ENCODE measurements at regions not wholly inside any gene's neighbourhood (a gene's known extent, or its start where the extent isn't known, plus 50 kb on each side); places are given as distances from the start of the nearest gene placed in this dataset.
"Not testable (repeated sequence)": the region's sequence is repeated elsewhere in the genome, so short reads cannot be mapped to it uniquely, and the experiment has no call there.

DNA sequence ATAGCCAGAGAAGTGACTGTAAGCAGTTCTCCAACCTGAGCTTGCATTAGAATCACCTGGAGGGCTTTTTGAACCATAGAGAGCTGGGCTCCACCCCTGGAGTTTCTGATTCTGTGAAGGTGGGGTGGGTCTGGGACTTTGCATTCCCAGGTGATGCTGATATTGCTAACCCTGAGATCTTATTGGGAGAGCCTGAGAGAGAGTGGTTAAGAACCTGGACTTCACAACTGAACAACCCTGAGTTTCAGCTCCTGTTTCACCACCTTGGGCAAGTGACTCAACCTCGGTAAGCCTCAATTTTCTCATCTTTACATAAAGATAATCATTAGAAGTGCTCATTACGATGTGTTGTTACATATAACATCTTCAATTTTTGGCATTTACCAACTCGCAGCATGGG, 498.6 kb downstream of the EBF1 start:
- DNase-seq = no peak

DNA sequence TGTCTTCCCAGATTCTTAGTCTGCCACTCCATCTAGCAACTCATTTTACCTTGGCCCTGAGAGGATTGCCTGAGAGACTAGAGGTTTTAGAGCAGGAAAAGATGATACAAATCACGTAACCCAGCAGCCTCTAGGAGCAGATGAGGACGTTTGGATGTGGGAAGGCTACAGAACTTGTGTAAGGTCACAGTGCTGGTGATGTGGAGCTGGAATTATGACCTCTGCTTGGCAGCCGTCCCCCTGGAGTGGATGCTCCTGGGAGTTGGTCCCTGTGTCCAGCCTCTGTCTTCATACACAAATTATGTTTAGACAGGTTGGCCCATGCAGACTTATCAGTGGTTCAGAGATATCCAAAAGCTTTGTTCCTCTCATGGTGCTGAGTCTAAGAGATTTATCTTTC, 499.0 kb downstream of the EBF1 start:
- DNase-seq = no peak

DNA sequence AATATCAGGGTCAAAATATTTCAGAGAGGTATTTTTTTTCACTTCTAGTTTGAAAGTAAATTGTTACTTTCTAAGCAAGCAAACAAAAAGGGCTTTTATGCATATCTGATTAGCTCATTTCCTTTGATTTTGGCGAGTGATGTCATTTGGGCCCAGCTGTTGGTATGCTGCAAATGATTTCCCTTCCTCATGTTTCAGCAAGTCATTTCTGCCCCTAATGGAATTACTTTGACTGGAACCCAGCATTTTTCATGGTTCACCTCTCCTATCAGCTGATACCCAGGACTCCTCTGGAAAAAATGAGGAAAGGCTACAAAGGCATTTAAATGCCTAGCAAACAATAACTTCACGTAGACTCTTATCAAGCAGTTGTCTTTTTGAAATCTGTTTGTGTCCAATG, 500.6 kb downstream of the EBF1 start:
- no peak for DNase-seq

DNA sequence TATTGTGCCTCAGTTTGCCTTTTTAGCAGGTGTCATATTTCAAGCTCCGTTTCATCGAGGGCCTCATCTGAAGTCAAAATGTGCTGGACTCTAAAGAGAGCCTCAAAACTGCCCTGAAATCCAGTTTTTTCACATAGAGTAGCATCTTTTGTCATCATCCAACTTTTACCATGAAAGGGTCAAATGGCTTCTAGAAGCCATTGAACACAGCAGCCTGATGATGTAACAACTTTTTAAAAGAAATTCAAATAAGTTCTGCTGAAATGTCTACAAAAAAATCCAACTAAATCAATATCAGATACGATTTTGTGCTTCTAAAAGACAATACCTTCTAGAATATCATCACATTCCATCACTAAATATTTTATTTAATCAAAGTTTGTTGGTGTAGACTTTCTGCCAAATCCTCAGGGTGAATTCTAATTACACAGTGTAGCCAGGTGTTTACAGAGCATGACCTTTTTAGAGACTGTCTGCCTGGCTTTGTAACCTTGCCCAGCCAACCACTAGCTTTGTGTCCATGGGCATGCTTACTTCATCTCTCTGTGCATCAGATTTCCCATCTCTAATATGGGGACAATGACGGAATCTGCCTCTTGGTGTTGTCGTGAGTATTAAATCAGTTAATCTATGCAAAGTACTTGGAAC, 505.0 kb downstream of the EBF1 start:
- no peak for DNase-seq

DNA sequence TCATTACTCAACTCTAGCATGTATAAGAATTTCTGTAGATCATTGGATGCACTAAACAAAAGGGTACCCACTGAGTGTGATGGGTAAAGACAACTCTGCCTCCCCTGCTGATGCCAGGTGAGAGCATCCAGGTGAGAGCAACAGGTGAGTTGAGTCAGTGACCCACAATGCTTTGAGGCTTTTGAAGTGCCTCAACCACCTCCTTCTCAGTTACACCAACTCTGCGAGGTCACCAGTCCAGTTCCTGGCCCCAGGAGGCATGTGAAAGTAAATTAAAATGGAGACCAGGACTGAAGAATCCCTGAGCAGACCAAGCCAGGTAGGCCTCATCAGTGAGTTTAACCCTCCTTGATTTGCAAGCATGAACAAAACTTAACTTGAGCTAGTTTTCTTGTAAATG, 505.8 kb downstream of the EBF1 start:
- no peak for DNase-seq

DNA sequence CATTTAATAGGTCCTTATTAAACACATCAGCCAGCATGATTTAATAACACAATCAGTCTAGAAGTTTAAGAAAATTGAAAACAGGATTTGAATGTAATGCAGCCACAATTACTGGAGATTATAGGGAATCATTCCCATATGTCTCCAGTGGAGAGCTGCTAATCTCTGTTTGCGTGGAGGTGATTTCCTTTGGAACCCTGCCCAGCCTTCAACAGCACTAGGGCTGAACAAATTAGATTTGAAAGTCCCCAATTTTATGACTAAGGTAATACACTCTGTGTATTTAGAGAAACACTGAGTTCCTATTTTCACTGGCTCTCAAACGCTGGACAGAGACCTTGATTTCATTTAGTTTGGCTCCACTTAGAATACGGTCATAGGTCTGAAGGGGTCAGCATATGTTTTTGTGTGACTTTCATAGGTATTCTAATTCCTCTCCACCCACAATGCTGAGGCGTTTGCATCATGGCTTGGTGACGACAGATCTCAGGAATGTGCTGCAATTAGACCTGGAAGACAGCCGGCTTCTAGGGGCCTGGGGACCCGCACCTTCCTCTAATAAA, 508.3 kb downstream of the EBF1 start:
- DNase-seq = no peak

DNA sequence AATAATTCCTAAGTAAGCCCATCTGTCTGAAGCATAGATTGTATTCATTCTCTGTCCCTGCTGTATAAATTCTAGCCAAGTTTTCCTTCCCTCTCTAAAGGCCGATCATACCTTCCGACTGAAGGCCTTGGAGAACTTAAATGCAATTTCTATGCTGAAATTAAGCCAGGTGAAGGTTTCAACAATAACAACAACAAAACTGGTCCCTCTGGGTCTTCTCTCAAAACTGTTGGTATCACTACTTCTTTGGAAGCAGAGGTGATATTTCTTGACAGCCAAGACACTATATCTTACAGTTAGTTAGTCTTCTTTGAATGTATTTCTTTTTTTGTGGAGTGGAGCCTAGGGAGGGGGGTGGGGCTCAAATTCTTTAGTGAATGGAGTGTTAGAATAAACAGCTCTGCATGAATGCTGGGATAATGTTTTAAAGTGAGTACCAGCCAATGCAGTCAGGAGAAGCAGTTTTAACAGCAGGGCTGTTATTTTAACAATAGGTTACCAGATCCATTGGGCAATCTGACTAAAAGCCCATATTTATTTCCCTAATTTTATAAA, 508.9 kb downstream of the EBF1 start:
- DNase-seq = no peak

DNA sequence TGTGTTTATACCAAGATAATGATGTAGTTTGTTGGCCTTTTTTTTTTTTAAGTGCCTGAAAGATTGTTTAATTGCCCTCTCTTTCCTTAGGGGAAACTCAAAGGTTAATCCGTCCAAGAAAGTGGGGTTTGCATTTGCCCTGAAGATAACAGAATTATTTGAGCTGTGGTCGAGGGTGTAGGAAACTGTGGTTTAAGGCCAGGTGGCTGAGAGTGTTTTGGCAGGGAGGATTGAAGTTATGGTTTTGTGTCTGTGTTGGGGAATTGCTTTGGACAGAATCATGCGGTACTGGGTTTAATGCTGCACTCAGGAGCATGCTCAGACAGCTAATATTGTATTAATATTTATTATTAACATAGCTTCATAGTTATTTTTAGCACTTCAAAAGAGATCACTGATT, 509.8 kb downstream of the EBF1 start:
- no peak for DNase-seq

DNA sequence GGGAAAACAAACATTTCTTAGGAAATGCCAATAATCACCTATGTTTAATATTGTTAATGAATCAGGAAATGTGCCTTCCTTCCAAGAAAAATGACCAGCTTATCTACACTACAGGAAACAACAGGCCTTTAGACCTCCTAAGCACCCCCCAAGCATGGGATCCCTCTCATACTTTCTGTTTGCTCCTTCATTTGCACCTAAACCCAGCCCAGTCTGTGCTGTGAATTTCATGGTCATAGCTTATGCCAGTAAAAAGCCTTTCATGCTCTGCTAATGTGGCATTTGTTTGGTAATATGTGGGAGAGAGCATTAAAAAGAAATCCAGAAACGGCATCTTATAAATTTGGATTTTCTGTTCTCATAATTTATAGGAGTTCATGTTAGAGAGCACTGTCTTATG, 511.1 kb downstream of the EBF1 start:
- DNase-seq = no peak

DNA sequence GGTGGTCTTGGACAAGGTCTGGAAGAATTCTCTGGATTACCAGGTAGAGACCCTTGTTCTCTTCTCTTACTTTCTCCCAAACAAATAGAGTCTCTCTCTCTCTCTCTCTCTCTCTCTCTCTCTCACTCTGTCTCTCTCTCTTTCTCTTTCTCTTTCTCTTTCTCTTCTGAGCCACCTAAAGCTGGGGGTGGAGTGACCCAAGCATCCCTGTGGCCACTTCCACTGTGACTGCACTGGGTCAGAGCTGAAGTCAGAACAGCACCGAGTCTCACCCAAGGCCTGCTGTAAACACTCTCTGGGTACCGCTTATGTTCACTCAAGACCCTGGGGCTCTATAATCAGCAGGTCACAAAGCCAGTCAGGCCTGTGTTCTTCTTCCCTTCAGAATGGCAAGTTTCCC, 513.7 kb downstream of the EBF1 start:
- no peak for DNase-seq

DNA sequence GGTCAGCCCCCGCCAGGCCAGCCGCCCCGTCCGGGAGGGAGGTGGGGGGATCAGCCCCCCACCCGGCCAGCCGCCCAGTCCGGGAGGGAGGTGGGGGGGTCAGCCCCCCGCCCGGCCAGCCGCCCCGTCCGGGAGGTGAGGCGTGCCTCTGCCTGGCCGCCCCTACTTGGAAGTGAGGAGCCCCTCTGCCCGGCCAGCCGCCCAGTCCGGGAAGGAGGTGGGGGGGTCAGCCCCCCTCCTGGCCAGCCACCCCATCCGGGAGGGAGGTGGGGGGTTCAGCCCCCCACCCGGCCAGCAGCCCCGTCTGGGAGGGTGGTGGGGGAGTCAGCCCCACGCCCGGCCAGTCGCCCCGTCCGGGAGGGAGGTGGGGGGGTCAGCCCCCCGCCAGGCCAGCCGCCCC, 517.0 kb downstream of the EBF1 start:
- not testable (repeated sequence) for DNase-seq

DNA sequence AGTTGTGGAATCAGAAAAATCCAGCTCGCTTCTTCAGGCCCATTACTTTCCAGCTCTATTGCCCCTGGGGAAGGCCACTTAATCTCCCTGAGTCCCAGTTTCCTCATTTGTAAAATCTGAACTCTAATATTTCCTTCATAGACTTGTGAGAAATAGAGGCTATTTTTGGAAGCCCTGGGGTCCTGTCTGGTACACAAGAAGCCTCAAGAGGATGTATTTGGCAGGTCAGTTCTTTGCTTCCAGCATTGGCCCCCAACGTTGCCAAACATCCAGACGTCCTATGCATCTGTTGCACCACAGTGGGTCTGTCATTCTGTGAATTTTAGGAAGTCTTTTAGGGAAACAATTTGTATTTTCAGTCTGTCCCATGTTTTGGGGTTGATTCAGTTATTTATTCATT, 525.9 kb downstream of the EBF1 start:
- DNase-seq = no peak

DNA sequence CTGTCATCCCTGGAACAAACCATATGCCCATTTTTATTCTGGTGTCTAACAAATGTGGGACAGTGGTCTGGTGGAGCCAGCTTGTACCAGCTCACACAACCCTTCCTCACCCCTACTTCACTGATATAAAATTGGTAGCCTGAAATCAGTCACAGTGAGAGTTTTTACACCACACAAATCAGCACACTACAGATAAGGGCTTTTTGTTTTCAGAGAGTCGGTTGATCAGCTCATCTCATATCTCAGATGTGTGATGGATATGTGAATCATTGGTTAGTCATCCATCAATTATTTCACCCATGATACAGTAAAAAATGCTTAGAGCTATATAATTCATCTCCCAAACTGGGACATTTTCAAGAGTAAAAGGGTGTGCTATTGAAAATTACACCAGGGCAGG, 529.2 kb downstream of the EBF1 start:
- DNase-seq = no peak

DNA sequence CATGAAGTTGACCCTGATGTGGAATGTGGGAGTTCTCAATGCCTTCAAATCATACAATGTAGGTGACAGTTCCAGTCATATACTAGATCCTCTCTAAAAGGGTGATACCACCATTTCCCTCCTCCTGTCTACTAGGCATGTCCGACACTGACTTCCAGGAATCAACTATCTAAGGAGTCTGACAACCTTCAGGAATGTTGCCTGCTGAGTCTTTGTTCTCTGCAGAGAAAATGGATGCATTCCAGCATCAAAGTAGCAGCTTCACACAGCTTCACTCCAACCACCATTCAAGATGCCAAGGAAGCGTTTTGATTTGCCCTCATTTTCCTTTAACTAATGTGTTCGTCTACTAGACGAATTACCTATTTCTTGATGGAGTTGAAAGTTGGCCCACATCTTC, 530.2 kb downstream of the EBF1 start:
- no peak for DNase-seq

DNA sequence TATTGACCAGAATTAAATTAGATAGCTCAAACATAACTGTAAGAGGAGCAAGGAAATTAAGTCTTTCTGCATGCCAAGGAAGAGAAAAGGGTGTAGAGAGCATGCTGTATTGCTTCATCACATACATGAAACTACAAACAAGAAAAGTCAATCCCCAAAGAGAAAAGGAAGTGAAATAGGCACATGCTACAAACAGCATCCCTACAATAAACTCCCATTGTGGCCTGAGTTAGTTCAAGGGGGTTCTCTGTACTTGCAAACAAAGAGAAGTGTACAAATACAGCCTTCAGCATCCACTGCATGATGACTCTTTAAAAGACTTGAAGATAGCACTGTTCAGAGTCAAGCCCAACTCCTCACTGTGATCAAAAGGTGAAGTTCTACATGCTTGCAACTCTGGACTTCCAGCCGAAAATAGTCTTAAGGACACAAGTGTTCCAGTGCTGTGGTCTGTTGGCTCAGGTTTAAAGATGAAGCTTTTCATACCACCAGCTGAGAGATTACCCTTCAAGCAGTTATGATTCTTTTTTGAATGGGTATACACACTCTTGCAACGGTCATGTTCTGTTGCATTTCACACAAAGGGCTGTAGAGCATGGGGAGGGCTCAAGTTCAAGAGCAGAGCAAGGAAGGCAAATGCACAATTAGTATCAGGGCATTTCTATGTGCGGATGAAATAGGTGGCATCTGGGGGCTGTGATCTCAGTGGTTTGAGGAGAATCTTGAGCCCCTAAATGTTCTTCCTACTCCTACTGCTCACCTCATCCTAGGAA, 534.5 kb downstream of the EBF1 start:
- no peak for DNase-seq

DNA sequence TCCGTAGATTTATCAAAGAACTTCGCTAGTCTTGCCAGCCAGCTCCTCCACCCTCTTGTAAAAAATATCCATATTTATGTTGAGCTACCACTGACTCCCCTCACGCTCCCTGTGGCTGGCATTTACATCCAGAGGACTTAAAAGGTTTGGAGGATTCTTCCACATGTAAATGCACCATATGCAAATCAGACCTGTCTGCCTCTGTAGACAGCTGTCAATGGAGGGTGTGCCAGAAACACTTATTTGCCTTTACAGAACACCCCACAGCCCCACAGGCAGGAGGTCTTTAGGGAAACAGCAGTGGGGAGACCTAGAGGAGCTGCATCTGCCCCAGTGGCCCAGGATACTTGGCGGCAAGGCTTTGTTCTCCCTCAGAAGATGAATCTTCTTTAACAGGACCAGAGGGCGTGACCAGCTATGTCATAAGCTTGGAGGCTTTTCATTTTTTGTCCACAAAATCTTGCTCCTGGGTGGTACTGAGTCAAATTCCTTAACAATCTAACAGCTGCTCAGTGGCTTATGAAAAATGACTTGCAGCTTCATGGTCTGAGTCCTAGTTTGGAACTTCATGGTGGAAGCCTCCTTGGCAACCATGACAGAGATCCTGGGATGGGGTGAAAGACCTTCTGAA, 535.8 kb downstream of the EBF1 start:
- DNase-seq = no peak

DNA sequence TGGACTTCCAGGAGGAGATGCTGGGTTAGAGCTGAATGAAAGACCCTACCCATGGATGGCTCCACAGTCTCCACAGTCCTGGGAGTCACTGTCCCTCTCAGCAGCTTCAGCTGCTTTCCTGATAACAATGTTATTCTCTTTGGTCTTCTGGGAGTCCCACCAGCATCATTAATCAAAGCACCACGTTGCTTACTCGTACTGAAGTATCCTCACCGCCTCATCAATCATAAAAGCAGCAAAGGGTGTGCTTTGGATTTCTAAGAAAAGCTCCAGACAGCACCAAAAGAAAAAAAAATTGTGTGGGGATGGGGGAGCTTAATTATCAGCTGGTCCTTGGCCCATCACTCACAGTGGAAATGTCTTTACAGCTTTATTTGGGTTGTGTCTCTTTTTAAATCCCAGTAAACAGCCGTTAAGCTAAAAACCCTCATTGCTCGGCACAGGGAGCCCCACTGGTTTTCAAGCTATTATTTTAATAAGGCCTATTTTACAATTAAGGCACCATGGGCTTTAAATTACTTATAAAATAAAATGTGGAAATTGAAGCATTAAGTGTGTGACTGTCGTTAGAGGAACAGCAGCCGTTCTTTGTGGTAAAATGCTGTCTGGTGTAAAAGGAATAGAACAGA, 538.0 kb downstream of the EBF1 start:
- DNase-seq = no peak

DNA sequence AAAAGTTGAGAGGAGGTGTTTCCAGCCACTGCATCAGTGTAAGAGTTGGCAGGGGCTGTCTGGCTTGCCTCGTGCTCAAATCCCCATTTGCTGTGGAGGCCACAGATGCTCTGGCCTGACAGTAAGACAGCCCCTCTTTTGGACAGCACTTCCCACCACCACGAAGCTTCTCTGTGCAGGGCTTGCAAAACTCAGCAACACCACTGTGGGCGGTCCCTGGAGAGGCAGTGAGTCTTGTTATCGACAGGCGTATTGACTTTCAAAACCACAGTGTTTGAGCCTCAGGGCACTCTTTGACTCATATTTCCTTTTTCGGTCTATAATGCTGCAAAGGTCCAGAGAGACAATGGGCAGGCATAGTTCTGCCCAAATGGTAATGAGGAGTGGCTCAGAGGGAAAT, 539.5 kb downstream of the EBF1 start:
- DNase-seq = no peak

DNA sequence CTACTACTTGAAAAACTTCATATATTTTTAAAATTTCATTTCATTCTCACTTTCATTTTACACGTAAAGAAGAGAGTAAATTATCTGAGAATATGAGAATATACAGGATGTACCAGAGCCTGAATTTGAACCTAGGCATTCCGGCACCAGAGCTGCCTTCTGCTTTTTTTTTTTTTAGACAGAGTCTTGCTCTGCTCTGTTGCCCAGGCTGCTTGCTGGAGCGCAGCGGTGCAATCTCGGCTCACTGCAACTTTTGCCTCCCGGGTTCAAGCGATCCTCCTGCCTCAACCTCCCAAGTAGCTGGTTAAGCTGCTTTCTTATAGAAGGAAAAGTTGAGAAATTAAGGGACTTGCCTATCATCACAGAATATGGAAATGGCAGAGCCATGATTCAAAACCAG, 540.1 kb downstream of the EBF1 start:
- no peak for DNase-seq

DNA sequence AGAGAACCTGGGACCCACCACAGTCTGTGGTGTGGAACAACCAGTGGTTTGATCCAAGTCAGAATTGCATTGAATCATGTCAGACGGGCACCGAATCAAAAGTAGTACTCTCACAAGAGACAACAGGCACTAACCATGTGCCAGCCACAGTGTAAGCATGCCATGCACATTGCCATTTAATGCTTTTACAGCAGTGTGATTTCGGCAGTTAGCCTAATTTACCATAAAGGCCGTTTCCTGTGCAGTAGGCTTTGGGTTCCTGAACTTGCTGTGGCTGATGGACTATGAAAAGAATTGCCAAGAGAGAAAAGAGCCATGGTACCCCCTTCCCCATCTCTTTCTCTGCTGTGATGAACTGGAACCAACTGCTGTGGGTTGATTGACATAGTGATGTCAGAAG, 540.6 kb downstream of the EBF1 start:
- DNase-seq = no peak

DNA sequence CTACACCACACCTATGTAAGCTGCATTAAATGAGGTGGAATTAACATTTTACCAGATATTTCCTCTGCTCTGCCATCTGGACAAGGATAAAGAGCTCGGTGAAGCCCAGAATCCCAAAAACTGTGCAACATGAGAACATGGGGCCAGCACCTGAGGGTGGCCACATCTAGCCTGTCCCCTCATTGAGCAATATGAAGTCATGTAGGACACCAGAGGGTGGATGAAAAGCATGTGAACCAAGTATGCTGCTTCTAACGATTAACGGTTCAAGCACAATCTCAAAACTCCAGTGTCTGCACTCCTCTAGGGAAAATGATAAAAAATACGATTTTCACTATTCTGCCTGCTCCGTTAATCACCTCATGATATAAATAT, 545.8 kb downstream of the EBF1 start:
- no peak for DNase-seq

DNA sequence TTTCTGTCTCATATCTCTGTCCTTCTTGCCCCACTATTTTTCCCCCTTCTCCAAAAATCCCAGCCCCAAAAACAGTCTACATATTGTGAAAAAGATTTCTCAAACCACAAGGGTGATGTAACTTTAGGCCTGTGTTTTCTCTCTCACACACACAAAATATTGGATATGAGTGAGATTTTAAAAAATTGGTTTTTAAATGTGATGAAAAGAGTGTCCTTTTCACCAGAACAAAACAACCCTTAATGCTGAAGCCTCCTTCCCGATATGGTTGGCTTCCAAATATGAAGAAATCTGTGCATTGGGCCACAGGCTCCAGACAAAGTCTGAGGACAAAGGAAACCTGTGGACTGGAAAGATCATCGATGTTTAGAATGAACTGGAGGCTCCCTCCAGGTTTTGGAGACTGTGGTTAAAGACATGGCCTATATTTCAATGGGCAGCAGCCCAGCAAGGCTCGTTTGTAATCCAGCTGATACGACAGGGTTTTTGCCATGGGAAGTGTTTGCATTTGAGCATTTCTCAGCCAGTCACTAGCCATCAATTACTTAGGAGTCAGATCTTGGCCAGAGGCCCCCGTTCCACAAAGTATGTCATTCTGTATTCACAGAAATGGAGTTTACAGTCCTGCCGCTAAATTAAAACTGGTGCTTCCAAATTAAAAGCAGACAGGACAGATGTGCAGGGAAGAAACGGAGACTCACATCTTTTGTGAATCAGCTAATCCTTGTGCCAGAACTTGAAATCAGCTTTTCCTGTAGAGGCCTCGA, 546.3 kb downstream of the EBF1 start:
- no peak for DNase-seq

DNA sequence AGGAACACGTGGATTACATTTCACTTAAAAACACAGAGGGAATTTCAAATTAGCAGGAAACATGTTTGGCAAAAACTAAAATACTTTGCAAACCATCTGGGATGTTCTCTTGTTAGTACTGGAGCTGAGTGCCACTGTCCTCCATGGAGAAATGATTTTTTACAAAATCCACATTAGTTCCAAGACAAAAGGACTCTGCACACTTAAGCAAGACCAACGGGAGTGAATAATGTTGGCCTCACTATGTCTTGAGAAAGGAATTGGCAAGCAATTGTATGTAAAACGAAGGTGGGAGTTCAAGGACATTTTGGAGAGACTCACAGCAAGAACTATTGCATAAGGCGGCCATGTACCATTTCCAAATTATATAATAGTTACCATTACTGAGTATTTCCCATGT, 547.5 kb downstream of the EBF1 start:
- no peak for DNase-seq

Measured in hematopoietic multipotent progenitor cell treated with erythropoietin and hydrocortisone succinate and interleukin-3 and kit ligand, for 8 days (in vitro differentiated cells).